HG03571 (cell line): ENCODE measurements at regions not wholly inside any gene's neighbourhood (a gene's known extent, or its start where the extent isn't known, plus 50 kb on each side); places are given as distances from the start of the nearest gene placed in this dataset.

Source experiments
- ATAC-seq: cut with Tn5 transposase; IDR thresholded peaks from one replicate; pipeline ENCODE4 v1.9.1; 2021; ENCODE audit not compliant: unreplicated experiment

- no peak for ATAC-seq
These were observed 177.7 kb upstream of the AHR start for GRCh38 chr7:17120756-17121155.

GRCh38 chr7:17121671-17122070 lies 176.8 kb upstream of the AHR start:
- no peak for ATAC-seq

GRCh38 chr7:17123020-17123419 lies 175.4 kb upstream of the AHR start:
- ATAC-seq = no peak

- ATAC-seq = peak; percentile 57
These were observed 171.8 kb upstream of the AHR start for GRCh38 chr7:17126413-17127268.

GRCh38 chr7:17129218-17129617 lies 169.2 kb upstream of the AHR start:
- ATAC-seq = no peak

- ATAC-seq = no peak
These were observed 168.0 kb upstream of the AHR start for GRCh38 chr7:17130281-17131059.

- ATAC-seq = no peak
These were observed 167.4 kb upstream of the AHR start for GRCh38 chr7:17131060-17131345.

GRCh38 chr7:17131983-17132655 lies 166.3 kb upstream of the AHR start:
- ATAC-seq = peak; percentile 65

- ATAC-seq = no peak
These were observed 165.7 kb upstream of the AHR start for GRCh38 chr7:17132726-17133125.

- no peak for ATAC-seq
These were observed 164.5 kb upstream of the AHR start for GRCh38 chr7:17133977-17134376.

- ATAC-seq = peak; percentile 89
These were observed 163.7 kb upstream of the AHR start for GRCh38 chr7:17134786-17135185.

- no peak for ATAC-seq
These were observed 162.3 kb upstream of the AHR start for GRCh38 chr7:17136126-17136525.

- ATAC-seq = no peak
These were observed 159.4 kb upstream of the AHR start for GRCh38 chr7:17139081-17139480.

- no peak for ATAC-seq
These were observed 158.0 kb upstream of the AHR start for GRCh38 chr7:17140406-17140805.

GRCh38 chr7:17142831-17143541 lies 155.5 kb upstream of the AHR start:
- ATAC-seq = no peak

- ATAC-seq = no peak
These were observed 154.1 kb upstream of the AHR start for GRCh38 chr7:17144322-17144721.

GRCh38 chr7:17146621-17147020 lies 151.8 kb upstream of the AHR start:
- no peak for ATAC-seq

- no peak for ATAC-seq
These were observed 151.0 kb upstream of the AHR start for GRCh38 chr7:17147409-17147808.

GRCh38 chr7:17150018-17150417 lies 148.4 kb upstream of the AHR start:
- peak; percentile 62 for ATAC-seq

- ATAC-seq = peak; percentile 46
These were observed 145.7 kb upstream of the AHR start for GRCh38 chr7:17152721-17153120.

- no peak for ATAC-seq
These were observed 144.9 kb upstream of the AHR start for GRCh38 chr7:17153536-17153935.
